ENCODE measurements at regions not wholly inside any gene's neighbourhood (a gene's known extent, or its start where the extent isn't known, plus 50 kb on each side); places are given as distances from the start of the nearest gene placed in this dataset.

DNA sequence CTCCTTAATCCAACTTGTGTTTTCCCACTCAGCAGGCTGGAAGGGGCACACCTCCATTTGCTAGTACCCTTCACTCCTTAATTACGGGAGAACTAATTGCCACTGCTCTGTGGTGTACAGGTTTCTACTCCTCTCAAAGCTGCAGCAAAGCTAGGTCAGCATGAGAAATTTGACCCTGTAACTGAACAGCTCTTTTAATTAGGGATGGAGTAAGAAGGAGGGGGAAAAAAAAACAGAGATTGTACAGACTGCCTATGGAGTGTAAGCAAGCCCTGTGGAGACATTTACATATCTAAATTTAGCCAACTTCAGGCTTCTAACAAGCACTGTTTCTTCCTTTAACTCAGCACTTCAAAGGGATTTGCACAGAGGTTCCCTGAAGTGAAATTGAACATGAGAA is 629.7 kb upstream of the SETBP1 start:
- DNase-seq (ENCODE audit: low read depth in 2 of 2), result no peak

GRCh38 chr18:44054514-44054913 is 626.2 kb upstream of the SETBP1 start:
- DNase-seq (ENCODE audit: low read depth in 2 of 2), result no peak

- DNase-seq (ENCODE audit: low read depth in 2 of 2), result no peak
These were observed 620.5 kb upstream of the SETBP1 start for GRCh38 chr18:44060197-44060596.

DNA sequence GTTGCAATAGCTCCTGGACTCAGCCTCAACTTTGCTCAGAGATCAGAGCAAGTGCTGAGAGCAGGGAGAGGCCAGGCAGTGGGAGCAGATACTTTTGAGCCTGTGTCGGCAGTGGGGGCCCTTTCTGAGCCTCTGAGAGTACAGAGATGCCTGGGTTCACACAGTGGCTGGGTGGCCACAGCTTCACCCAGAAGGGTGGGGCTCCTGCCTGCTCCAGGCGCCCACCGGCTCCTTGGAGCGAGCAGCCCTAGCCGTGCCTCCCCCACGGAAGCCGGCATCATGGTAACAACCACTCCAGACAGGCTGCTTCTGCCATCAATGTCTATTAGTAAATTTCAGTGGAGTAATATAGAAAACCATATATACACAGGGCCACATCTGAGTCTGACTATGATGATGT is 619.2 kb upstream of the SETBP1 start:
- DNase-seq (ENCODE audit: low read depth in 2 of 2), result no peak

DNA sequence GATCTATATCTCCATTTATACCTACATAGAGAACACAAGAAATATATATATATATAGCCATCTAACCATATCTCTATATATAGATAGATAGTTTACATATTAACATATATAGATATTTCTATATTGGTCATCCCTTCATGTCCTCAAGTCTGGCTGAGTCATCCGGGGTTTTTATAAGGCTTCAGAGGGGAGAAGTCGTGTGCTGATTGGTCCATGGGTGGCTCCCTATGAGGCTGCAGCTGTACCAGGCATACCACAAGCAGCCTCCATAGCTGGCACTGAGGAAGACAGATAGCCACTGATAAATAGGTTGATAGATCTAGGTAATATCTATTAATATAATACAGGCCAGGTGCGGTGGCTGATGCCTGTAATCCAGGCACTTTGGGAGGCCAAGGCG is 618.3 kb upstream of the SETBP1 start:
- no peak for DNase-seq (ENCODE audit: low read depth in 2 of 2)

DNA sequence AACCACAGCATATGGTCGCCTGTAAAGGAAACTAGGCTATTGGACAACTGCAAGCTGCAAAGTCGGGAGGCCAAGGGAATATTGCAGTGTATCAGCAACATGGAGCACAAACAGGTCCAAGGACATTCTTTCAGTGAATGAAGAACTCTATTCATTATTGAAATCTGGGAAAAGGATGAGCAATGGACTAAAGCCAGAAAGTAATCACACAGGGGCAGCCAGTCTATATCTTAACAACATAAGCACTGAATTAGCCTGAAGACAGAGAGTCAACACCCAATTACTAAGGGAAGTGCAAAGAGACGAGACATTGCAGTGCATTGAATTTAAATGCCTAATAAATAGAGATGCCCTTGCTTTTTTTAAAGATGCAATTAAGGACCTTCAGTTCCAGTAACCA is 615.5 kb upstream of the SETBP1 start:
- no peak for DNase-seq (ENCODE audit: low read depth in 2 of 2)

- no peak for DNase-seq (ENCODE audit: low read depth in 2 of 2)
These were observed 614.1 kb upstream of the SETBP1 start for GRCh38 chr18:44066541-44066940.

- DNase-seq (ENCODE audit: low read depth in 2 of 2), result no peak
These were observed 613.5 kb upstream of the SETBP1 start for GRCh38 chr18:44067186-44067585.

- DNase-seq (ENCODE audit: low read depth in 2 of 2), result no peak
These were observed 605.6 kb upstream of the SETBP1 start for GRCh38 chr18:44075038-44075437.

GRCh38 chr18:44079606-44080005 is 601.1 kb upstream of the SETBP1 start:
- no peak for DNase-seq (ENCODE audit: low read depth in 2 of 2)

DNA sequence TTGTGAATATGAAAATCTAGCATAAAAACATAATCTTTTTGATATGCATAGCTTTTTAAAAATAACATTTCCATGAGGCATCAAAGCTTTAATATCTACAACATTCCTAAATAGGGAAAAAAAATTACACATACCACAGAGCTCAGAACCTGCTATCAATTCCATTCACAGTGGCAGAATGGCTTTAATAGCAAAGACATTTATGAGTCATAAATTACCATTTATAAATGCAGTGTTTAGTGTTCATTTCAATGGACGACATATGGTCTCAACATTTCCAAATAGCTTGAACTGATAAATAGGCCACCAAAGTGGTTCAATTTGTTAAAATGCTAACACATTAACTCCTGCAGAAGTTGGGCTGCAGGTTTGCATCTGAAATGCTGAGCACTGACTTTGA is 600.6 kb upstream of the SETBP1 start:
- no peak for DNase-seq (ENCODE audit: low read depth in 2 of 2)

DNA sequence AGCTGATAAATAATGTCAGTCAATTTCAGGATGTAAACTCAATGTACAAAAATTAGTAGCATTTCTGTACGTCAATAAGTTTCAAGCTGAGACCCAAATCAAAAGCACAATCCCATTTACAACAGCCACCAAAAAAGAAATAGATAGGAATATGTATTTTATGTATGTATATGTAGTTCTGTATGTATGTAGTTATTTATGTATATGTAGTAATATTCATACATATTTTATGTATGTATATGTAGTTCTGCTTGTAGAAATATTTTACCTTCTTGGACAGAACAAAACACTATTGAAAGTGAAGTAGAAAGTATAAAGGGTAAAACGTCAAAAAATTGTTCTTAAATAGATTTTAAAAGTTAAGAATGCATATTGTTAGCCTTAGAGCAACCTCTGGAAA is 591.0 kb upstream of the SETBP1 start:
- DNase-seq (ENCODE audit: low read depth in 2 of 2), result no peak

GRCh38 chr18:44090453-44090852 is 590.2 kb upstream of the SETBP1 start:
- no peak for DNase-seq (ENCODE audit: low read depth in 2 of 2)

- no peak for DNase-seq (ENCODE audit: low read depth in 2 of 2)
These were observed 587.4 kb upstream of the SETBP1 start for GRCh38 chr18:44093253-44093652.

DNA sequence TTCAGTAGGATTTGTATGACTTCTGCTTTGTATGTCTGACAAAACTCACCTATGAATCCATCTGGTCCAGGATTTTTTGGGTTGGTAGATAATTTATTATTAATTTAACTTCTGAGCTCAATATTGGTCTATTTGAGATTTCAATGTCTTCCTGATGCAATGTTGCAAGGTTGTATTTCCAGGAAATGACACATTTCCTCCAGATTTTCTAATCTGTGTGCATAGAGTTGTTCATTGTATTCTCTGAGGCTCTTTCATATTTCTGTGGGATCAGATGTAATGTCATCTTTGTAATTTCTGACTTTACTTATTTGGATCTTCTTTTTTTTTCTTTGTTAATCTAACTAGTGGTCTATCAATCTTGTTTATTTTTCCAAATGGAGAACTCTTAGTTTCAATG is 584.7 kb upstream of the SETBP1 start:
- DNase-seq (ENCODE audit: low read depth in 2 of 2), result no peak

DNA sequence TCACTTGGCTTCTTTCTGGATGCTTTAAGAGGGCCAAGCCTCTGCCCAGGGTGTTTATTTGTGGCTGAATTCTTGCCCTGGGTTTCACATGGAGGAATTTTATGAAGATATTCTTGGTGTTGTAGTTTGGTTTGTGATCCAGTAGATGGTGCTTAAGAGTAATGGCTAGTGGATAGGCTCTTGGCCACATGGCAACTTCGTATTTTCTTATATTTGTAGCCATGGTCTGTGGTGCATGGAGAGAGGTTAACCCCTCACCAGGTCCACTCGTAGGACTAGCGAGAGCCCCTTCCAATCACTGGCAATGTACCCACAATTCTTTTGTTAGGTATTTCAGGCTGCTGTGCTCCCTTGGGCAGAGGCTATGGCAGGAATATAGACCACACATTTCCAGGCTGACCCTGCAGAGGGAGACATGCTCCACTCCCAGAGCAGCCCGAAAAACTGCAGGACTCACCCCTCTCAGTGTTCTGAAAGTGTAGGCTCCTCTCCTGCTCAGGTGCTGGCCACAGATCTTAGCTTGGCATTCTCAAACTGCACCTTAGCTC is 582.1 kb upstream of the SETBP1 start:
- DNase-seq (ENCODE audit: low read depth in 2 of 2), result no peak

GRCh38 chr18:44107187-44107586 is 573.5 kb upstream of the SETBP1 start:
- no peak for DNase-seq (ENCODE audit: low read depth in 2 of 2)

DNA sequence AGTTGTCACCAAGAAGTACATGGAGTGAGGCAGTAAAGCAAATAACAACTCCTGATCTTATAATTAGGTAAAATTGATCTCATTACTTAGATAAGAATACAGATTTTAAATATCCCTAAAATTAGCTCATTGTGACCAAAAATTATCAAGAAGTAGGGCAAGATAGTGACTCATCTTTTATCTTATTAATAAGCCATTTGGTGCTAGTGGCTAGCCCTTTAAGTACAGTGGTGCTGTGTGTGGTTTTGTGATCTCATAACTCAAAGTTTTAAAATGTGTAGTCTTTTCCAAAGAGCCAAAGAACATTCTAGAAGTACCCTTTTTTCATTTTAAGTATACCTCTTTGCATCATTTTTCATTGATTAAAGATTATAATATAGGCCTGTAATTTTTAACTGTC is 569.4 kb upstream of the SETBP1 start:
- DNase-seq (ENCODE audit: low read depth in 2 of 2), result no peak

- DNase-seq (ENCODE audit: low read depth in 2 of 2), result no peak
These were observed 562.9 kb upstream of the SETBP1 start for GRCh38 chr18:44117821-44118220.

DNA sequence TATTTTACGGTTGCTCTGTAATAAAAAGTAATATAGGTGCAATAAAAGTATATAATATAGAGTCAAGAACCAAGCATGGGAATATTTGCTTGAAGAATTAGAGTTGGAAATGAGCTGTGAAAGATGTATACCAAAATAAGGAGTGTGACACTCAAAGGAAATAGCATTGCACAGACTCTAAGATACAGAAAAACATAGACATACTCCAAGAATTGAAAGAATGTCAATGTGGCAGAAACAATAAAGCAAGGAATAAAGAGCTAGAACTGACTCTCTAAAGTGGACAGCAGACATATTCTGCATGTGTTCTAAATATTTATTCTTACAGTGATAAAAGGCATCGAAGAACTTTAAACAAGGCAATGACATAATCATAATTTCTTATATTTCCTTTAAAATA is 561.1 kb upstream of the SETBP1 start:
- DNase-seq (ENCODE audit: low read depth in 2 of 2), result no peak

DNA sequence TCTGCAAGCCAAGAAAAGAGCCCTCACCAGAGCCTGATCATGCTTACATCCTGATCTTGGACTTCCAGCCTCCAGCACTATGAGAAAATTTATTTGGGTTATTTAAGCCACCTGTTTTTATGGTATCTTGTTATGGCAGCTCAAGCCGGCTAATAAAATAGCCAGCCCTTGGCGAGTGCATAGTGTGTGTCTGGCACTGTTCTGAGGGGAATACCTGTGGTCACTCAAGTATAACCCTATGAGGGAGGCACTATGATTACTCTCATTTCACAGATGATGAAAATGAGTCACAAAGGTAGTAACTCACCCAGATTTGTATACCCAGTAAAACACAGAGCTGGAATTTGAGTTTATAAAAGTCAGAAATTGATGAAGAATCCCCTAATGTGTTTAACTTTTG is 556.9 kb upstream of the SETBP1 start:
- no peak for DNase-seq (ENCODE audit: low read depth in 2 of 2)

DNA sequence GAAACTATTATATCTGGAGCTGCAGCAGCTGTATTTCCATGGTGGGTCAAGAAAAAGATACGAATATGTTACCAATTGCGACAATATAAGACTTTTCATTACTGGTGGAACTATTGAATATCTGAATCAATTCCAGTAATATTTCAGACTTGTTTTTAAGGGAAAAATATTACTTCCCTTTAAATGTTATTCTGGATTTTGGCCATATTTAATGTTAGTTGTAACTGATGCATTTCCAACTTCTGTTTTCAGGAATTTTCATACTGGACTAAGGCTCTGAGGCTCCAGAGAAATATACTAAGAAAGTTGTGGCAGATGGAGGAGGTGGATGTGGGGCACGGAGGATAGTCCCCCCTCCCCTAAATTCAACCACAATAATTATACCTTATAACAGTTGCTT is 555.2 kb upstream of the SETBP1 start:
- no peak for DNase-seq (ENCODE audit: low read depth in 2 of 2)

GRCh38 chr18:44126598-44126997 is 554.1 kb upstream of the SETBP1 start:
- DNase-seq (ENCODE audit: low read depth in 2 of 2), result no peak

GRCh38 chr18:44128365-44128764 is 552.3 kb upstream of the SETBP1 start:
- DNase-seq (ENCODE audit: low read depth in 2 of 2), result no peak
